ENCODE measurements at regions not wholly inside any gene's neighbourhood (a gene's known extent, or its start where the extent isn't known, plus 50 kb on each side); places are given as distances from the start of the nearest gene placed in this dataset.

DNA sequence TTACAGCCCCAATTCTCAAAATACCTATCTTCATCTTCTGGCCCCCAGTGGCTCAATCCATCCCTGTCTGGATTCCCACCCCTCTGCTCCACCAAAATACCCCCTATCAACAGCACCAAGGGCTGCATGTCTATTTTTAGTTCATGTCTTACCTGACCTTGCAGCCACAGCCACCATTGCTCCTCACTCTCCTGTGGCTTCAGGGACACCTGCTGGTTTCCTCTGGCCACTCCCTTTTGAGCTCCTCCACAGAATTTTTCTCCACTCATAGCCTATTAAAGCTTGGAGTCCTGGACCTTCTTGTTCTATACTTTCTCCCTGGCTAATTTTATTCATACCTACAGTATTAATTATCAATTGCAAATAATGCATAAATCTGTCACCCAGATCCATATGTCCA is 125.3 kb upstream of the NGF start:
- H3K4me3 ChIP-seq (ENCODE audit: low read depth, low read length): no peak overlapping the region
- DNase-seq (ENCODE audit: low read depth): no peak
- TF ChIP-seq, protein P1, sequence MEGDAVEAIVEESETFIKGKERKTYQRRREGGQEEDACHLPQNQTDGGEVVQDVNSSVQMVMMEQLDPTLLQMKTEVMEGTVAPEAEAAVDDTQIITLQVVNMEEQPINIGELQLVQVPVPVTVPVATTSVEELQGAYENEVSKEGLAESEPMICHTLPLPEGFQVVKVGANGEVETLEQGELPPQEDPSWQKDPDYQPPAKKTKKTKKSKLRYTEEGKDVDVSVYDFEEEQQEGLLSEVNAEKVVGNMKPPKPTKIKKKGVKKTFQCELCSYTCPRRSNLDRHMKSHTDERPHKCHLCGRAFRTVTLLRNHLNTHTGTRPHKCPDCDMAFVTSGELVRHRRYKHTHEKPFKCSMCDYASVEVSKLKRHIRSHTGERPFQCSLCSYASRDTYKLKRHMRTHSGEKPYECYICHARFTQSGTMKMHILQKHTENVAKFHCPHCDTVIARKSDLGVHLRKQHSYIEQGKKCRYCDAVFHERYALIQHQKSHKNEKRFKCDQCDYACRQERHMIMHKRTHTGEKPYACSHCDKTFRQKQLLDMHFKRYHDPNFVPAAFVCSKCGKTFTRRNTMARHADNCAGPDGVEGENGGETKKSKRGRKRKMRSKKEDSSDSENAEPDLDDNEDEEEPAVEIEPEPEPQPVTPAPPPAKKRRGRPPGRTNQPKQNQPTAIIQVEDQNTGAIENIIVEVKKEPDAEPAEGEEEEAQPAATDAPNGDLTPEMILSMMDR (IDR thresholded peaks at IDR 0.05; ENCODE audit: insufficient read depth, low read depth, low read length): no peak

DNA sequence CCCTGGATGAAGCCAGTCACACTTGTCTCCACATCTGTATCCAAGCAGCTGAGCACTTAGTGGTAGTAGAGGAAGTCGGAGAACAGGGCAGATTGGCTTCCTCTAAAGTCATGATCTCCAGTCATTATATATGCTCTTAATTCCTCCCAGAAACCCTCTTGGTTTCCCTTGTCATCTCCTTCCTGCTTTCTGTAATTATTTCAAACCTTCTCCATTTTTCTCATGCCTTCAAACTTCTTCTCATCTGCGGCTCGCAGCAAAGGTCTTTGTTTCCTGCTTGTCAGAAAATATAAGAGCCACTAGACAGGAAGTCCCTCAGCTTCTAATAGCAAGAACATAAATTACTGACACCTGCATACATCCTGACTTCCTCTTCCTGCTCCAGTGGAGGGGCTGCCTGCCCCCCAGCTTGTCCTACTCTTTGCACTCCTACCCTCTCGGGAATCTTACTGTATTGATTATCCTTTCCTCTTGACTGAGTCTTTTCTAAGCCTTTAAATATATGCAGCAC is 124.6 kb upstream of the NGF start:
- DNase-seq (ENCODE audit: low read depth): no peak
- H3K4me3 ChIP-seq (ENCODE audit: low read depth, low read length): no peak overlapping the region
- TF ChIP-seq, protein P1 (IDR thresholded peaks at IDR 0.05; ENCODE audit: insufficient read depth, low read depth, low read length): no peak

DNA sequence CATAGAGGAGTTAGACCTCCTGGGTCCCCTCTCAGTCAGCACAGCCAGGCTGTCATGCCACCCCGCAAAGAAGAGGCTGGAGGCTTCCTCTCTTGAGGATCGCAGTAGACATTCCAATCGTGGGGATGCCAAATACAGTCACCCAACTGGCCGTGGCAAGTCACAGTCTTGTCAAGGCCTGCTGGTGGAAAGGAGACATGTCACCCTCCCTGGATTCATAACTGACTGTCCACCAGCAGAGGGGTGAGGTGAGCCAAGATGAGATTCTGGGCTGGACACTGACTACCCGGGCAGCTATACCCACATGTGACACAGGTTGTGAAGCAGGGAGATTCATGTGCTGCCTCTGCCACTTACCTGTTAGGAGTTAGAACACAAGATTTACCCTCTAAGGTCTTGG is 123.5 kb upstream of the NGF start:
- DNase-seq (ENCODE audit: low read depth): no peak
- TF ChIP-seq, protein P1 (IDR thresholded peaks at IDR 0.05; ENCODE audit: insufficient read depth, low read depth, low read length): no peak
- no peak overlapping the region for H3K4me3 ChIP-seq (ENCODE audit: low read depth, low read length)

DNA sequence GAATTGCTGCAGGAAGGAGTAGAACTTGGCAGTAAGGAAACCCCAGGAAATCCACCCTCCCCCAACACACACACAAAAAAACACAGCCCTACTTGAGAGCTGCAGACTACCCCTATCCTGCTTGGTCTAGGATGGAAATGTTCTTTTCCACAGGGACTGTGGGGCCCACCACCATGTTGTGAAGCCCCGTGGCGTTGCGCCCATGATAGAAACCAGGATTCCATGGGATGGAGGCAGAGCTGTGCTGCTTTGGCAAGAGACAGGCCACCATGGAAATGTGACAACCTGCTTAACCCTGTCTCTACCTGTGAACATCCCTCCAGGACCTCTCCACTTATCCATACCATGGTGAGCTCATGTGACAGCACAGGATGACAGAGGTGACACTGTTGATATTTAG is 121.1 kb upstream of the NGF start:
- H3K4me3 ChIP-seq (ENCODE audit: low read depth, low read length): no peak overlapping the region
- DNase-seq (ENCODE audit: low read depth): no peak
- TF ChIP-seq, protein P1 (IDR thresholded peaks at IDR 0.05; ENCODE audit: insufficient read depth, low read depth, low read length): no peak

DNA sequence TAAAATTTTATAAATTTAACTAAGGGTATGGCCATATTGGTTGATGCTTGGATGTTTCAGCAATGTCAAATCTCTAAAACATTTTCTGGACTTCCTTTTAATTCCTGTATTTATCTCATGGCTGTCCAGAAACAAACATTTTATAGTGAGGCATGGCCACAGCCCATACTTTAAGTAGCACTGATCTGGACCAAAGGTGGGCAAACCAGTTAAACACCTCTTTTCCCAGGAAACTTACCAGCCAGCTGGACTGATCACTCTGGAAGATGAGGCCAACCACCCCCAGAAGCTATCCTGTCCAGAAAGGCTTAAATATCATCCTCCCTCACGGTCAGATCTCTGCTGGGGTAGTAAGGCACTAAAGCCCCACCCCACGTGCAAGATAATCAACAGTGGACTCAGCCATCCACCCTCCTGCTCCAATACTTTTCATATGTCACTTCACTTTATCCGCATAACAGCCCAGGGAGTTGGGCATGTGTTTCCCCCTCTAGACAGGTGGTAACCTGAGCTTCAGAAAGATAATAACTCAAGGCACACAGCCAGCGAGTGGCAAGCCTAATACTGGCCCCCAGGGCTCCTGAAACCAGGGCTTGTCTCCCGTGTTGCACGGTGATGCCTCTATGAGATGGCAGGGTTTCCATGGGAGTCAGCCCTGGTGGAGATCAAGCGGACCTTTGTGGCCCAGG is 120.5 kb upstream of the NGF start:
- no peak for DNase-seq (ENCODE audit: low read depth)
- TF ChIP-seq, protein P1 (IDR thresholded peaks at IDR 0.05; ENCODE audit: insufficient read depth, low read depth, low read length): no peak
- no peak overlapping the region for H3K4me3 ChIP-seq (ENCODE audit: low read depth, low read length)

DNA sequence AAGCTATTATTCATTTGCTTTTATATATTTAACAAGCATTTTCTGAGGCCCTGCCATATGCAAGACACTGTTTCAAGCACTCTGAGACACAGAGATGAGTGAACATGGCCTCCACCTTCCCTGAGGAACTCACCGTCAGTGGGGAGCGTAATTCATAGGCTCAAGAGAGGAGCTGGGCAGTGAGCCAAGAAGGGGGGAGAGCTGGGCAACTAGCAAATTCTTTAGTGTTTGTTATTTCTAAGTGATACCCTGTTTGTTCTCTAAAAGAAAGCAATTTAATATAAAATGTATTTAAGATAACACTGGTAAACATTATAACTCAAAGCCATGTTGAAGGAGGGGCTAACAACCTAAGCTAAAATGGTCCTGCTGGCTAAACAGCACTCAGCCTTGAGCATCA is 119.2 kb upstream of the NGF start:
- DNase-seq (ENCODE audit: low read depth): no peak
- H3K4me3 ChIP-seq (ENCODE audit: low read depth, low read length): no peak overlapping the region
- TF ChIP-seq, protein P1 (IDR thresholded peaks at IDR 0.05; ENCODE audit: insufficient read depth, low read depth, low read length): no peak
